H4 (cell line): ENCODE measurements at regions not wholly inside any gene's neighbourhood (a gene's known extent, or its start where the extent isn't known, plus 50 kb on each side); places are given as distances from the start of the nearest gene placed in this dataset.
"Not testable (repeated sequence)": the region's sequence is repeated elsewhere in the genome, so short reads cannot be mapped to it uniquely, and the experiment has no call there.

Source experiments
- DNase-seq: peaks from one replicate; pipeline ENCODE4 v3.0.0-alpha.2; 2015; ENCODE audit warnings: low spot score

DNA sequence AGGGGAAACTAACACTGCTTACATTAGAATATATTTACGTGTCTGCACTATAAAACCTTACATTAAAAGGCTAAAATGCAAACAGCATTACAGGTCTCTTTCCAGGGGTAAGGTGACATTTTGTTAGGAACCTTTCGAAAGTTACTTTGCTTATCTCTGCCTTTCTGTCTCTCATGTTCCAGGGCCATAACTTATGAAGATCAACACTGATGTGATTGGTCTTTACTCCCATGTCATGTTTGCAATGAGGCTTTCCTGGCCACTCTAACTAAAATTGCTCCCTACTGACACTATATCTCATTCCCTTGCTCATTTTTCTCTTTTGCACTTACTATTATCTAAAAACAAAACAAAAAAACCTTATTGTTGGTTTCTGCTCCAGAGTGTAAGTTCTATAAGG lies 119.0 kb downstream of the JRKL start:
- DNase-seq, result no peak

DNA sequence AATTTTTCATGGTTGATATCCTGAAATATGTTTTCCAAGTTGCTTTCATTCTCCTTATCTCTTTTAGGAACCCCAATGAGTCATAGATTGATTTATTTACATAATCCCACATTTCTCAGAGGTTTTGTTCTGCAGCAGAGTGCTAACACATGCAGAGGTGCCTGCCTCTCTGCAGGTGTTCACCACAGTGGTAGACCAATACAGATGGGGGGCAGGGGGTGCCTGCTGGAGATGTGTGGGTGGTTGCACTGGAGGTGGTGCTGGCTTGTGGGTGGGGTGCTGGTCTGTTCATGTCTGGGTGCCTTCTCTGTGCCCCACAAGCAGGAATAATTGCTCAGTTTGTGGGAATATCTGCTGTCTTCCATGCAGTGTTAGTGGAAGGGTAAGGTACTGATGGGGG lies 131.1 kb downstream of the JRKL start:
- DNase-seq, result no peak

DNA sequence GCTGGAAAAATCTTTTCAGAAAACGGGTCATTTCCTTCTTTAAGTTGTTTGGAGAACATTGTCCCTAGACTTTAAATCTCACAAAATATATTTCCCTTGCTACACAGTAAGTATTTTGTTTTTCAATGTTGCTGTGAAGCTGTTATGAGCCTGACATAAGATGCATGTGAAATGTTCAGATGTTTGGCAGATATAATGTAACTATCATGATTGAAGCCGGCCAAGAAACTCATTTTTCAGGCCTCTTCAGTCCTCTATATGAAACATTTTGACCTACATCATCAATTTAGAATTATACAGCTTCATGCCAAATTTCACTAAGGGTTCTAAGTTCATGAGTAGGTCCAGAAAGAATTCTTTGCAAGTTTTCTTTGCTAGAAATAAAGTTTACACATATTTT lies 133.8 kb downstream of the JRKL start:
- no peak for DNase-seq

DNA sequence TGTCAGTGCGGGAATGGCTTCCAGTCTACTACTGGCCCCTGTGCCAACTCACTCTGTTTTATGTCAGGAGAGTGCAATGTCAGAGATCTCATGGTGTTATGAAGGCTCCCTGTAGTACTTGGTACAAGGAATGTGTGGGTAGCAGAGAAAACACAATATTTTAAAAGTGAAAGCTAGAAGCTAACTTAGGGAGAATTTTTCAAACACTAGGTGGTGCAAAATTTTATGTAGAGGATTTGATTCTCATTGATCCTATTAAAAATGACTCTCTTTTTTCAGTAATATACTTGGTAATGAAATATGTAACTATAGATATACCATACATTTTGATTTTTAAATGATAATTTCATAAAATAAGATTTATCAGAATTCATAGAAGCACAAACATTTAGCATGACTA lies 134.7 kb downstream of the JRKL start:
- DNase-seq, result no peak

DNA sequence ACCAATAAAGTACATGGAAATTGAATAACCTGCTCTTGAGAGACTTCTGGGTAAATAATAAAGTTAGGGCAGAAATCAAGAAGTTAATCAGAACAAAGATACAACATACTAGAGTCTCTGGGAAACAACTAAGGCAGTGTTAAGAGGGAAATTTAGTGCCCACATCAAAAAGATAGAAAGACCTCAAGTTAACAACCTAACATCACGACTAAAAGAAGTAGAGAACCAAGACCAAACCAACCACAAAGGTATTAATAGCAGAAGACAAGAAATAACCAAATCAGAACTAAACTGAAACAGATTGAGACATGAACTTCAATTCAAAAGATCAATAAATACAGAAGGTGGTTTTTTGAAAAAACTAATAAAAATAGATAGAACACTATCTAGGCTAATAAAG lies 140.7 kb downstream of the JRKL start:
- DNase-seq, result no peak

DNA sequence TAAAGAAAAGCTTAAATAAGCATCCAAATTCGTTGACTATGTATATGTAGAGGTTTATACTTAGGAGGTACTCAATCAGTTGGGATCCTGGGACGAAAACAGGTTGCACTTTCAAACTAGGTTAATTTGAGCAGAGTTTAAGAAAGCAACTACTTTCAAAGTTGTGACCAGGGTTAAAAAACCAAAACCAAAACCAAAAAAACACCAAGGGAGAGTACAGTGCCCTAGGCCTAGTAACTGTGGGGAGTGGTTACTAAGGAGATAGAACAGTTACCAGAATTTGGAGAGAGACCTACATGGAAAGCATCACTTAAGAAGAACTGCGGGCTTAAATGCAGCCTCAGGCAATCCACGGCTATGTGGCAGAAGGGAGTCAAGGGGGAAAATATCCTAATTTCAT lies 148.3 kb downstream of the JRKL start:
- no peak for DNase-seq

DNA sequence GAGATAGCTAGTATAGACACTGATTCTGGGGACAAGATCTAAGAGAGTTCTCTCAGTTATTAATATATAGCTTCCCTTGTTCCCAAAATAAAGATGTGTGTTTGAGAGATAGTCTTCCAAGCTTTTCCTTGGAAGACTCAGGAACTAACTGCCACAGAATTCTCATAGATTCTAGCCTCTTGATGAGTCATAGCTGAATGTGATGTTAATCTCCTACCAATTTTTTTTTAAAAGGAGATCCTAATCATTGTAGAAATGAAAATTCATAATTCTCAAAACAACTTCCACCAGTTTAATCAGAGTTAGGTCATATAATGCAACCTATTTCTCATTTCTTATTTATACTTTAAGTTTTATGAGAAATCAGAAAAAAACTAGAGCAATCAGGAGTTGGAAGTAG lies 148.8 kb downstream of the JRKL start:
- DNase-seq, result no peak

DNA sequence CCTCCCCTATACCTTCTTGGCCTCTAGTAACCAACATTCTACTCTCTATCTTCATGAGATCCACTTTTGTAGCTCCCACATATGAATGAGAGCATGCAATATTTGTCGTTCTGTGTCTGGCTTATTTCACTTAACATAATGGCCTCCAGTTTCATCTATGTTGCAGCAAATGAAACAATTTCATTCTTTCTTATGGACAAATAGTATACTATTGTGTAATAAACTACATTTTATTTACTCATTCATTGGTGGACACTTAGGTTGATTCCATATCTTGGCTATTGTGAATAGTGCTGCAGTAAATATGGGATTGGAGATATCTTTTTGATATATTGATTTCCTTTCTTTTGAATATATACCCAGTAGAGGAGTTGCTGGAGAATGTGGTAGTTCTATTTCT lies 151.1 kb downstream of the JRKL start:
- no peak for DNase-seq

DNA sequence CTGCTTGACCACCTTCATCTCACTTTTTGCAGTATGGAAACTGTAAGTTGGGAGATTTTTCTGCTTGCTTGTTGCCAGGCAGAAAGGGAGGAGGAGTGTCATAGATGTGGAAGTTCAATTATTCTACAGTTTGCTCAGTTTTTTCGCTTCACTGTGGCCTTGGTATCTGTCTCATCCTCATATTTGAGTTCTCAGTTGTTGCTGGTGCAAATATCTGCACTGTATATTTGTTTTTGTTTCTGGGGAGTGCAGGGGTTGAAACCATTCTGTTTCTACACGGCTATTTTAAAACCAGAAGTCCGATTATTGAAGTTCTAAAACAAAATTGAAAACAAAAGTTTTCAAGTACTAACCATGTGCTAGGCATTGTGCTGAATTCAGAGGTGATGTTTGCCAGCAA lies 153.4 kb downstream of the JRKL start:
- no peak for DNase-seq

DNA sequence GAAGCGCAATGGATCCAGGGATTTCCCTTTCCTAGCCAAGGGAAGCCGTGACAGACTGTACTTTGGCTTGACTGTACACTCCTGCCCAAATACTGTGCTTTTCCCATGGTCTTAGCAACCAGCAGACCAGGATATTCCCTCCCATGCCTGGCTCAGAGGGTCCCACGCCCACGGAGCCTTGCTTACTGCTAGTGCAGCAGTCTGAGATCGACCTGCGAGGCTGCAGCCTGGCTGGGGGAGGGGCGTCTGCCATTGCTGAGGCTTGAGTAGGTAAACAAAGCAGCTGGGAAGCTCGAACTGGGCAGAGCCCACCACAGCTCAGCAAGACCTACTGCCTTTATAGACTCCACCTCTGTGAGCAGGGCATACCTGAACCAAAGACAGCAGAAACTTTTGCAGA lies 155.4 kb downstream of the JRKL start:
- not testable (repeated sequence) for DNase-seq

DNA sequence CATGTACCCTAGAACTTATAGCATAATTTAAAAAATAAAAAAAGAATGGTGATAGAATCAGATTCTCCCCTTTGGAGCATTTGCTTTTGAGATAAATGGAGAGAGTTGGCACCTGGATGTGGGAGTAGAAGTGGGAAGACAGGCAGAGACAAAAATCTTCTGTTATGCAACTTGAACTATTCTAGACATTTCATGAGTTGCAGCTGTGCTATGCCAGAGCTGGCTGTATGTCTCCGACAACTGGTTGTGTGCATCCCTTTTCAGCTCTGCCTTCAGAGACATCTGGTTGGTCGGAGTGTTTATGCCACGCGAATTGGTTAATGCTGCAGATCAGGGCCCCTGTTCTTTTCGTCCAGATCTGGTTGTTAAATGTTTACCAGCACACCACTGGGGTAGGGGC lies 161.3 kb downstream of the JRKL start:
- no peak for DNase-seq

DNA sequence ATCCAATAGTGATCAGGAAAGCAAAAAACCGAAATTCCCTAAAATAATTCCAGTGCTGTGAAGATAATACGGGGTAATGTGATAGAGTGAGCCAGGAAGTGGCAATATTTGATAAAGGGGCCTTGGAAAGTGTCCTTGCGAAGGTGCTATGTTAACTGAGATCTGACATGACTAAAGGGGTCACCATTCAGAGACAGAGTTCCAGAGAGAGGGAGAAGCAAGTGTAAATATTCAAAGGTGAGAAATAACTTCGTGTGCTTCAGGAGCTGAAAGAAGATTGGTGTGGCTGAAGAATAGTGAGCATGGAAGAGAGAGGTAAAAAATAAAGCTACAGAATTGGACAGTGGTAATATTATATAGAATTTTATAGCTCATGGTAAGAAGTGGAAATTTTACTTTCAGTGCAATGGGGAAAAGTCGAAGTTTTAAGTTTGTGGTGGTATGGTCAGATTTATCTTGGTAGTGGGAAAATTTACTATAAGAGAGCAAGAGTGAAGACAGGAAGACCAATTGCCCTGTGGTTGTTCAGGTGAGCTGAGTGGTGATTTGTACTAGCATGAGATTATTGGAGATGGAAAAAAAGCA lies 164.5 kb downstream of the JRKL start:
- no peak for DNase-seq

DNA sequence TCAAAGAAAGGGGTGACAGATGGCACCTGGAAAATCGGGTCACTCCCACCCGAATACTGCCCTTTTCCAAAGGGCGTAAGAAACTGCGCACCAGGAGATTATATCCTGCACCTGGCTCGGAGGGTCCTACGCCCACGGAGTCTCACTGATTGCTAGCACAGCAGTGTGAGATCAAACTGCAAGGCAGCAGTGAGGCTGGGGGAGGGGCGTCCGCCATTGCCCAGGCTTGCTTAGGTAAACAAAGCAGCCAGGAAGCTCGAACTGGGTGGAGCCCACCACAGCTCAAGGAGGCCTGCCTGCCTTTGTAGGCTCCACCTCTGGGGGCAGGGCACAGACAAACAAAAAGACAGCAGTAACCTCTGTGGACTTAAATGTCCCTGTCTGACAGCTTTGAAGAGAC lies 166.0 kb downstream of the JRKL start:
- not testable (repeated sequence) for DNase-seq

DNA sequence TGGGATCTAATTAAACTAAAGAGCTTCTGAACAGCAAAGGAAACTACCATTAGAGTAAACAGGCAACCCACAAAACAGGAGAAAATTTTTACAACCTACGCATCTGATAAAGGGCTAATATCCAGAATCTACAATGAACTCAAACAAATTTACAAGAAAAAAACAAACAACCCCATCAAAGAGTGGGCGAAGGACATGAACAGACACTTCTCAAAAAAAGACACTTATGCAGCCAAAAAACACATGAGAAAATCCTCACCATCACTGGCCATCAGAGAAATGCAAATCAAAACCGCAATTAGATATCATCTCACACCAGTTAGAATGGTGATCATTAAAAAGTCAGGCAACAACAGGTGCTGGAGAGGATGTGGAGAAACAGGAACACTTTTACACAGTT lies 170.9 kb downstream of the JRKL start:
- not testable (repeated sequence) for DNase-seq

DNA sequence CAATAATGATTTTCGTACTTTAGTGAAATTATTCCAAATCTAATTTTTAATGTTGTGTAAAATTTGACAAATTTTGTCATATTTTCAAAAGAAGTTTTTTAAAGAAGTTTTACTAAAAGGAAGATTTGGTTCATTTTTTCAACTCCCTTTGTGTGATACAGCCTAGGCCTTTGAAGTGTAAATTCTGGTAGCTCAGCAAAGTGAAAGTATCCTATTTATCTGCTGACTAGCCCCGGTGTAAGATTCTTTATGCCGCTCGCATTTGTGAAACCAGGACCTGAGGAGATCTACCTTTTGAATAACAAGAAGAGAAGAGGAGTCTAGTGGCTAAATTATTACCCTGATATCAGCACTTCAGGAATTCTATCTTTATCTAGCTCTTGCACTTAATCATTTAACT lies 177.4 kb downstream of the JRKL start:
- DNase-seq, result peak; percentile 46

DNA sequence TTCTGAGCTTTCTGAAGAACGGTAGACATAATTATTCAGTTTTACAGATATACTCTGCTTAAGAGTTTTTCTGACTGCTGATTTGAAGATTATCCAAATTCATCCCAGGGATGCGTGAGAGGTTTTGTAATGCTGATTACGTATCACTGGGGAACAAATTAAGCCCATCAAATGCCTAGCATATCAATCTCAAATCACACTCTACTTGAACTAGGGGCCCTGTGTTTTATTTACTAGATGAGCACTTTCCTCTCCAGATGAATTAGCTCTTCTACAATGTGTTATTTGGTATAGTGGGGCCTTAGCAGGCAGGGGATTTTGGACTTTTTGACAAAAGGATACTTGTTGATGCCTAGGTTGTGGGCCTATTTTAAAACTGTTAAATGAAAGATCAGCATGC lies 177.9 kb downstream of the JRKL start:
- no peak for DNase-seq

DNA sequence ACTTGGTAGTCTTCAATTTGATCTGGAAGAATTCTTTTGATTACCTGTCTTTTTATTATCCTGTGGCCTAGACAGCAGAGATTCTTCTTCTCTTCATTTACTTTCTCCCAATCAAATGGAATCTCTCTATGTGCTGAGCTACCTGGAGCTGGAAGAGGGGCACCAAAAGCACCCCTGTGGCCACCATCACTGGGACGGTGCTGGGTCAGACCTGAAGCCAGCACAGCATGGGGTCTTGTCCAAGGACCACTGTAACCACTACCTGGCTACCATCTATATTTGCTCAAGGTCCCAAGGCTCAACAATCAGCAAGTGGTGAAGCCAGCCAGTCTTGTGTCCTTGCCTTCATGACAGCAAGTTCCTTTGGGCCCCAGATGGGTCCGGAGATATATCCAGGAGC lies 186.6 kb downstream of the JRKL start:
- no peak for DNase-seq

DNA sequence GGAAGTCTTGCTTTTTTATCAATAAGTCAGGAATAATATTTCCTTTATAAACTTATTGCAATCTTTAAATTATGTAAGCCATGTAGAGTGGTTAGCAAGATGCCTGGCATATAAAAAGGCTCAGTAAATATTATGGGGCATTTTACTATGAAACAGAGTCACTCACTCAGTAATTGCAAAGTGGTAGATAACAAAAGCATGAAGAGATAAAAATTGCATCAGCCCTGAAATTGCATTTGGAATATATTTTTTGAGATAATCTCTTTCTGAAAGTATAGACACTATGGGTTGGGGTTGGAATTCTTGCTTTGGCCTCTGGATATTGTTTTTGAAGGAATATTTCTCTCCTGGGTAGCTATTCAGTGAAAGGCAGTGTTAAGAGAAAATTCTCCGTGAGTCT lies 188.6 kb downstream of the JRKL start:
- no peak for DNase-seq

DNA sequence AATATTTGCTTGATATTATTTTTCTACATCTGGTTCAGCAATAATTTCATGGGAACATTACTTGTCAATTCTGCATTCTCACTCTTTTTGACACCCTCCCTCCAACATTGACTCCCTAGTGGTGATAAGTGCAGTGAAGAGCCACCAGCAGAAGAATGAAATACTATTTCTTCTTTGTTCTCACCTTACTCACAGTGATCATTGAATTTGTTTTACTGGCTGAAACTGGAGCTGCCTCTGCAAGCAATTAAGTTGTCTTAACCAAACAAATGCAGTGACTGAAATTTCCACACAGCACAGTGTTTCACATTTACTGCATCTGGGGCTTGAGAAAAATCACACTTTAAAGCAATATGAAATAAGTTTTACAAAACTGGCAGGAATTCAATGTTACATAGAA lies 189.8 kb downstream of the JRKL start:
- DNase-seq, result no peak

DNA sequence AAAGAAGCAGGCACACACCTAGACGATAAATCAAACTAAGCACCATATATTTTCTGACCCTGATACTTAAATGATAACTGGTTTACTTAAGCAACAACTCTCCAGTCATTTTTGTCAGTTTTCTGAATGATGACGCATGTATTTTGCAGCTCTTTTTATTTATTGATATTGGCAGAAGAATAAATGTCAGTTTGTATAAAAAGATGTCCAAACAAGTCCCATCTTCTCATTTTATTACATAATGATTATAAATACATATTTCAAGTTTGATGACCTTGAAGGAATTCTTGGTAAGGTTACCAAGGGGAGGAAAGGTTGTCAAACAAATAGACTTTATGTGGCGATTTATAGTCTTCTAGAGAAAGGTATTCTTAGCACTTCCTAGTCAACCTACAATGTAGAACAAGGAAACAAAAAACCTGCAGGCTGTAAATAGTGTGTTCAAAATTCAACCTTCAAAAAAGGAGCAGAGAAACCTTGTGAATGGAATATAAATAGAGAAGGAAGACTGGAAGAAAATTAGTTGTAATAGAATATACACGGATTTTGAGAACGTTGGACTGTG lies 190.7 kb downstream of the JRKL start:
- no peak for DNase-seq

DNA sequence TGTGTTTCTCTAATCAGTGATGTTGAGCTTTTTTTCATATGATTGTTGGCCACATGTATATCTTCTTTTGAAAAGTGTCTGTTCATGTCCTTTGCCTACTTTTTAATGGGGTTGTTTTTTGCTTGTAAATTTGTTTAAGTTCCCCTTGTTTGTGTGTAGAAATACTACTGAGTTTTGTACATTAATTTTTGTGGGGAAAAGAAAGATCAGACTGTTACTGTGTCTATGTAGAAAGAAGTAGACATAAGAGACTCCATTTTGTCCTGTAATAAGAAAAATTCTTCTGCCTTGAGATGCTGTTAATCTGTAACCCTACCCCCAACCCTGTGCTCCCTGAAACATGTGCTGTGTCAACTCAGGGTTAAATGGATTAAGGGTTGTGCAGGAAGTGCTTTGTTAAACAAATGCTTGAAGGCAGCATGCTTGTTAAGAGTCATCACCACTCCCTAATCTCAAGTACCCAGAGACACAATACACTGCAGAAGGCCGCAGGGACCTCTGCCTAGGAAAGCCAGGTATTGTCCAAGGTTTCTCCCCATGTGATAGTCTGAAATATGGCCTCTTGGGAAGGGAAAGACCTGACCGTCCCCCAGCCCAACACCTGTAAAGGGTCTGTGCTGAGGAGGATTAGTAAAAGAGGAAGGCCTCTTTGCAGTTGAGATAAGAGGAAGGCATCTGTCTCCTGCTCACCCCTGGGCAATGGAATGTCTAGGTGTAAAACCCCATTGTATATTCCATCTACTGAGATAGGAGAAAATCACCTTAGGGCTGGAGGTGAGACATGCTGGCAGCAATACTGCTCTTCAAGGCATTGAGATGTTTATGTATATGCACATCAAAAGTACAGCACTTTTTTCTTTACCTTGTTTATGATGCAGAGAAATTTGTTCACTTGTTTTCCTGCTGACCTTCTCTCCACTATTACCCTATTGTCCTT lies 196.4 kb downstream of the JRKL start:
- DNase-seq, result not testable (repeated sequence)

DNA sequence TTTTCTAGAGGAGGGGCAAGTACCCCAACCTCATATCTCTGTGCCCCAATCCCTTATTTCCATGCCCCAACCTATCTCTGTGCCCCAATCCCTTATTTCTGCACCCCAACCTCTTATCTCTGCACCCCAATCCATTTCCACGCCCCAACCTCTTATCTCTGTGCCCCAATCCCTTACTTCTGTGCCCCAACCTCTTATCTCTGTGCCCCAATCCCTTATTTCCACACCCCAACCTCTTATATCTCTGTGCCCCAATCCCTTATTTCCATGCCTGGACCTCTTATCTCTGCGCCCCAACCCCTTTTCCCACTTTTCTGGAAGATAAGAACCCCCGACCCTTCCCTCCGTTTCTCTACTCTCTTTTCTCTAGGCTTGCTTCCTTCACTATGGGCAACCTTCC lies 199.0 kb downstream of the JRKL start:
- not testable (repeated sequence) for DNase-seq

DNA sequence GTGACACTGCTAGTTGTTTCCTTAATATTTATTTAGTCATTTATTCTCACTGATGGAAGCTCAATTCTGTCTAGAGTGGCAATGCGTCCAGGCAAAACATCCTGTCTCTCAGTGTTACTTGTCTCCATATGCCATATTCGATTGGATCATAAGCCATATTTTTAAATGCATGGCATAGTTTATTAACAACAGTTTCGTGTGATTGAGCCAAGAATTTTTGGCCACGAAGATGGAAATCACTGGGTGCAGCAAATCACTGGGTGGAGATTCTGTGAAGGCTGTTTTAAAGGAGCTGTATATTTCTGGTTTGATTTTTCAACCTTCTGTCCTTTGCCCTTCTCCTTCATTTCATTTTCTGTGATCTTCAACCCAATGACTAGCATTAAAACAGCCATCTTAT lies 205.2 kb downstream of the JRKL start:
- DNase-seq, result no peak
